Vagina (tissue), 2 donors: ENCODE measurements at regions not wholly inside any gene's neighbourhood (a gene's known extent, or its start where the extent isn't known, plus 50 kb on each side); places are given as distances from the start of the nearest gene placed in this dataset.

Source experiments
- POLR2AphosphoS5 ChIP-seq, 2 donors: sonication (generic); formaldehyde crosslinking; IDR thresholded peaks; one replicate each; pipeline ENCODE4 v1.9.0; 2017; ENCODE audit warnings: antibody characterized with exemption in 2 of 2, mild to moderate bottlenecking in 2 of 2, low read depth in 1 of 2; ENCODE audit not compliant: insufficient read depth in 1 of 2
- TF ChIP-seq, protein P1 (sequence below), 3 experiments: fragments of 450-650 bp in 2 of 3; fragments of 200-600 bp in 1 of 3; sonication (generic) in 1 of 3; IDR thresholded peaks; one replicate each; pipeline ENCODE4 v1.5.1; 2017 to 2019; ENCODE audit warnings: antibody characterized with exemption in 3 of 3, mild to moderate bottlenecking in 2 of 3, moderate library complexity in 2 of 3

DNA sequence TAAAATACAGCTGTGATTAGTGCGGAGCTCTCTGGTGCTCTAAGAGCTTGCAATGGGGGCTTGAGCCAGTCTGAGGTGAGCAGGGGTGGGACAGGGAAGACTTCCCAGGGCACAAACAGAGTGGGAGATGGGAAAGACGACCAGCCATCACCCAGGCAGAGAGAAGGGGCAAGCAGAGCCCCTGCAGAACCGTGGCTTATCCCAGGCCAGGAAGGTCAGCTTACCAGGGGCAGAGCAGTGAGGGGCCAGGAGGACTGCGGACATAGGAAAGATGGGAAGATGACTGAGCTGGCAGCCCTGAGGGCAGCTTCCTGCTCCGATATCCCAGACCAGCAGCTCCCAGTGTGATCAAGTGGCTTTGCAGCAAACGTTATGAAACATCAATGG is 55.4 kb upstream of the IFFO2 start:
- TF ChIP-seq, protein P1, sequence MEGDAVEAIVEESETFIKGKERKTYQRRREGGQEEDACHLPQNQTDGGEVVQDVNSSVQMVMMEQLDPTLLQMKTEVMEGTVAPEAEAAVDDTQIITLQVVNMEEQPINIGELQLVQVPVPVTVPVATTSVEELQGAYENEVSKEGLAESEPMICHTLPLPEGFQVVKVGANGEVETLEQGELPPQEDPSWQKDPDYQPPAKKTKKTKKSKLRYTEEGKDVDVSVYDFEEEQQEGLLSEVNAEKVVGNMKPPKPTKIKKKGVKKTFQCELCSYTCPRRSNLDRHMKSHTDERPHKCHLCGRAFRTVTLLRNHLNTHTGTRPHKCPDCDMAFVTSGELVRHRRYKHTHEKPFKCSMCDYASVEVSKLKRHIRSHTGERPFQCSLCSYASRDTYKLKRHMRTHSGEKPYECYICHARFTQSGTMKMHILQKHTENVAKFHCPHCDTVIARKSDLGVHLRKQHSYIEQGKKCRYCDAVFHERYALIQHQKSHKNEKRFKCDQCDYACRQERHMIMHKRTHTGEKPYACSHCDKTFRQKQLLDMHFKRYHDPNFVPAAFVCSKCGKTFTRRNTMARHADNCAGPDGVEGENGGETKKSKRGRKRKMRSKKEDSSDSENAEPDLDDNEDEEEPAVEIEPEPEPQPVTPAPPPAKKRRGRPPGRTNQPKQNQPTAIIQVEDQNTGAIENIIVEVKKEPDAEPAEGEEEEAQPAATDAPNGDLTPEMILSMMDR (IDR thresholded peaks at IDR 0.05) = no peak
- no peak for TF ChIP-seq POLR2AphosphoS5 (IDR thresholded peaks at IDR 0.05; ENCODE audit: insufficient read depth in 1 of 2, low read depth in 1 of 2)
